Mesenchymal stem cell (in vitro differentiated cells and primary cell): ENCODE measurements at regions not wholly inside any gene's neighbourhood (a gene's known extent, or its start where the extent isn't known, plus 50 kb on each side); places are given as distances from the start of the nearest gene placed in this dataset.

Source experiments
- DNase-seq: peaks from one replicate; pipeline ENCODE4 v3.0.0-alpha.2; 2013
- H2AFZ ChIP-seq: one replicate; pipeline ENCODE4 v1.6.1; 2013; ENCODE audit warnings: low read depth, mild to moderate bottlenecking, control low read depth, inconsistent platforms, low read length, moderate library complexity
- H2AK5ac ChIP-seq: 2 replicates; pipeline ENCODE4 v1.6.1; 2013; ENCODE audit warnings: low read length, moderate library complexity, mild to moderate bottlenecking, inconsistent platforms; ENCODE audit not compliant: severe bottlenecking
- H2BK120ac ChIP-seq: one replicate; pipeline ENCODE4 v1.6.1; 2013; ENCODE audit warnings: low read depth, mild to moderate bottlenecking, inconsistent platforms, low read length, moderate library complexity
- H2BK12ac ChIP-seq, 2 experiments: one replicate each; pipeline ENCODE4 v1.6.1; 2013; ENCODE audit warnings: inconsistent platforms in 2 of 2, low read length in 2 of 2, mild to moderate bottlenecking in 2 of 2, moderate library complexity in 2 of 2, control low read depth in 1 of 2
- H2BK15ac ChIP-seq: one replicate; pipeline ENCODE4 v1.6.1; 2013; ENCODE audit warnings: mild to moderate bottlenecking, low read depth, inconsistent platforms; ENCODE audit not compliant: poor library complexity, severe bottlenecking
- H2BK5ac ChIP-seq: 2 replicates; pipeline ENCODE4 v1.6.1; 2013; ENCODE audit warnings: low read depth, mild to moderate bottlenecking, low read length, control low read depth, inconsistent platforms; ENCODE audit not compliant: poor library complexity, severe bottlenecking
- H3K14ac ChIP-seq, 2 experiments: one replicate each; pipeline ENCODE4 v1.6.1; 2013; ENCODE audit warnings: inconsistent platforms in 2 of 2, low read length in 2 of 2, control low read depth in 1 of 2, mild to moderate bottlenecking in 1 of 2, moderate library complexity in 1 of 2
- H3K18ac ChIP-seq, 2 experiments: one replicate each; pipeline ENCODE4 v1.6.1; 2013; ENCODE audit warnings: inconsistent platforms in 2 of 2, low read length in 2 of 2, control low read depth in 1 of 2, low read depth in 1 of 2, mild to moderate bottlenecking in 1 of 2
- H3K23ac ChIP-seq, 2 experiments: one replicate each; pipeline ENCODE4 v1.6.1; 2013; ENCODE audit warnings: inconsistent platforms in 2 of 2, low read length in 2 of 2, mild to moderate bottlenecking in 2 of 2, moderate library complexity in 2 of 2, control low read depth in 1 of 2
- H3K27ac ChIP-seq: 2 replicates; pipeline ENCODE4 v1.5.1; 2013; ENCODE audit warnings: mild to moderate bottlenecking, moderate library complexity, low read length, control low read depth, inconsistent platforms; ENCODE audit not compliant: poor library complexity, severe bottlenecking
- H3K27me3 ChIP-seq, 2 experiments: 2 replicates each; pipeline versions ENCODE4 v1.6.1 to v1.7.0; 2013; ENCODE audit warnings: low read length in 2 of 2, mild to moderate bottlenecking in 2 of 2, moderate library complexity in 2 of 2, control low read depth in 1 of 2, inconsistent platforms in 1 of 2; ENCODE audit not compliant: control insufficient read depth in 1 of 2, insufficient read depth in 1 of 2
- H3K36me3 ChIP-seq, 2 experiments: 2 replicates each; pipeline versions ENCODE4 v1.6.1 to v1.7.0; 2013; ENCODE audit warnings: low read length in 2 of 2, control low read depth in 1 of 2, inconsistent platforms in 1 of 2, low read depth in 1 of 2, mild to moderate bottlenecking in 1 of 2; ENCODE audit not compliant: insufficient read depth in 2 of 2, control insufficient read depth in 1 of 2
- H3K4ac ChIP-seq, 2 experiments: one replicate each; pipeline ENCODE4 v1.6.1; 2013; ENCODE audit warnings: inconsistent platforms in 2 of 2, low read length in 2 of 2, mild to moderate bottlenecking in 2 of 2, moderate library complexity in 2 of 2, control low read depth in 1 of 2, low read depth in 1 of 2
- H3K4me1 ChIP-seq: 2 replicates; pipeline ENCODE4 v1.6.1; 2013; ENCODE audit warnings: low read depth, low read length, control low read depth; ENCODE audit not compliant: control insufficient read depth, insufficient read depth
- H3K4me2 ChIP-seq: 2 replicates; pipeline ENCODE4 v1.6.1; 2013; ENCODE audit warnings: low read length, mild to moderate bottlenecking, inconsistent platforms; ENCODE audit not compliant: poor library complexity, severe bottlenecking
- H3K4me3 ChIP-seq, 2 experiments: 2 replicates each; pipeline versions ENCODE4 v1.5.1 to v1.7.0; 2013; ENCODE audit warnings: low read length in 2 of 2, mild to moderate bottlenecking in 2 of 2, control low read depth in 1 of 2, low read depth in 1 of 2; ENCODE audit not compliant: insufficient read depth in 1 of 2
- H3K79me1 ChIP-seq: replicated peaks from 2 replicates; pipeline ENCODE4 v1.6.1; 2013; ENCODE audit warnings: mild to moderate bottlenecking, control low read depth, low read length, inconsistent platforms; ENCODE audit not compliant: poor library complexity, severe bottlenecking
- H3K9ac ChIP-seq: 2 replicates; pipeline ENCODE4 v1.7.0; 2013; ENCODE audit warnings: mild to moderate bottlenecking, low read length, moderate library complexity
- H3K9me3 ChIP-seq: 2 replicates; pipeline ENCODE4 v1.7.0; 2013; ENCODE audit warnings: mild to moderate bottlenecking, low read length; ENCODE audit not compliant: control insufficient read depth
- H4K8ac ChIP-seq: one replicate; pipeline ENCODE4 v1.6.1; 2013; ENCODE audit warnings: inconsistent platforms, mild to moderate bottlenecking, low read length, moderate library complexity
- H4K91ac ChIP-seq: one replicate; pipeline ENCODE4 v1.6.1; 2013; ENCODE audit warnings: mild to moderate bottlenecking, low read length, inconsistent platforms
- WGBS: methylation state at CpG from one replicate; pipeline ENCODE4 v1.1.7; 2013; ENCODE audit warnings: mixed read lengths; 5-methylcytosine and 5-hydroxymethylcytosine counted together

DNA sequence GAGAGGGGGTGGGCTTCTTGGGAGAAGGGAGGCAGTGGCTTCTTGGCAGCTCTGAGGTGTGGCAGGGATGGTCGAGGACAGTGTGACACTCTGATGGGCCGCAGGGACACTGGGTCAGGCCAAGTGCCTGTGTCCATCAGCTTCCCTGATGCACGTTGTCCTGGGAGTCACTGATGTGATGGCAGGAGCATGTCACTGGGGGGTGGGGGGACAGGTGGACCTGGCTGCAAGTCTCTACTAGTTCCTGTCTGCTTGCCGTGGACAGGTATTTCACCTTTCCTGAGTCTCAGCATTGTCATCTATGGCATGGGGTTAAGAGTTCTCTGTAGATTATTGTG lies 592.9 kb downstream of the TBC1D22A start:
- Histone ChIP-seq H3K27ac (no peak overlapping the region), H3K4me3 (no peak overlapping the region), H2AFZ (no peak overlapping the region), H3K14ac (no peak overlapping the region), H3K4ac (no peak overlapping the region), H3K27me3 (peaks cover 0 to 39% of the 10 kb centered on the region in 2 experiments), H4K8ac (no peak overlapping the region), H3K4me1 (no peaks in the 10 kb centered on the region), H3K23ac (no peak overlapping the region), H3K4me2 (no peak overlapping the region), H4K91ac (no peak overlapping the region), H3K9me3 (no peaks in the 10 kb centered on the region), H3K18ac (no peak overlapping the region), H3K36me3 (no peaks in the 10 kb centered on the region), H3K9ac (no peak overlapping the region), H2BK120ac (no peak overlapping the region), H3K79me1 (no peaks in the 10 kb centered on the region), H2BK12ac (no peak overlapping the region), H2AK5ac (no peak overlapping the region), H2BK15ac (no peak overlapping the region), H2BK5ac (no peak overlapping the region)
- DNase-seq, result no peak
- 70% methylated on average over 4 of the region's 4 CpGs for WGBS

- H3K4me3 ChIP-seq, result no peak overlapping the region
- H4K91ac ChIP-seq, result no peak overlapping the region
- no peak overlapping the region for H2BK15ac ChIP-seq
- H2AK5ac ChIP-seq, result no peak overlapping the region
- WGBS, result 71% methylated on average over 15 of the region's 16 CpGs
- no peak overlapping the region for H3K27ac ChIP-seq
- no peak overlapping the region for H2BK5ac ChIP-seq
- H3K79me1 ChIP-seq, result no peaks in the 10 kb centered on the region
- H3K4me2 ChIP-seq, result no peak overlapping the region
- H3K9ac ChIP-seq, result no peak overlapping the region
- no peaks in the 10 kb centered on the region for H3K36me3 ChIP-seq
- H2BK12ac ChIP-seq, result no peak overlapping the region
- no peak overlapping the region for H3K18ac ChIP-seq
- H3K27me3 ChIP-seq, result peaks cover 0 to 37% of the 10 kb centered on the region in 2 experiments
- H3K23ac ChIP-seq, result no peak overlapping the region
- no peaks in the 10 kb centered on the region for H3K9me3 ChIP-seq
- H2AFZ ChIP-seq, result no peak overlapping the region
- H3K14ac ChIP-seq, result no peak overlapping the region
- no peak for DNase-seq
- no peak overlapping the region for H2BK120ac ChIP-seq
- no peak overlapping the region for H3K4ac ChIP-seq
- H3K4me1 ChIP-seq, result no peaks in the 10 kb centered on the region
- H4K8ac ChIP-seq, result no peak overlapping the region
These were observed 592.4 kb downstream of the TBC1D22A start for GRCh38 chr22:47354668-47355387.

- Histone ChIP-seq H3K9ac (no peak overlapping the region), H3K79me1 (no peaks in the 10 kb centered on the region), H4K8ac (no peak overlapping the region), H2BK5ac (no peak overlapping the region), H3K36me3 (no peaks in the 10 kb centered on the region), H3K4me1 (no peaks in the 10 kb centered on the region), H3K14ac (no peak overlapping the region), H3K18ac (no peak overlapping the region), H2AK5ac (no peak overlapping the region), H3K27me3 (peaks cover 0 to 23% of the 10 kb centered on the region in 2 experiments), H3K4me3 (no peak overlapping the region), H2BK12ac (no peak overlapping the region), H3K23ac (no peak overlapping the region), H3K9me3 (no peaks in the 10 kb centered on the region), H4K91ac (no peak overlapping the region), H3K4ac (no peak overlapping the region), H2BK15ac (no peak overlapping the region), H3K4me2 (no peak overlapping the region), H3K27ac (no peak overlapping the region), H2AFZ (no peak overlapping the region), H2BK120ac (no peak overlapping the region)
- DNase-seq, result no peak
- 70% methylated on average over 15 of the region's 18 CpGs for WGBS
These were observed 590.7 kb downstream of the TBC1D22A start for GRCh38 chr22:47352920-47353700.

GRCh38 chr22:47351836-47352579 lies 589.6 kb downstream of the TBC1D22A start:
- no peaks in the 10 kb centered on the region for H3K79me1 ChIP-seq
- no peaks in the 10 kb centered on the region for H3K4me1 ChIP-seq
- no peak overlapping the region for H3K27ac ChIP-seq
- H2BK12ac ChIP-seq, result no peak overlapping the region
- H3K4ac ChIP-seq, result no peak overlapping the region
- no peak overlapping the region for H3K9ac ChIP-seq
- no peaks in the 10 kb centered on the region for H3K36me3 ChIP-seq
- WGBS, result 76% methylated on average over 11 of the region's 11 CpGs
- no peak overlapping the region for H3K18ac ChIP-seq
- H4K91ac ChIP-seq, result no peak overlapping the region
- no peak overlapping the region for H3K14ac ChIP-seq
- H3K23ac ChIP-seq, result no peak overlapping the region
- no peak overlapping the region for H2BK120ac ChIP-seq
- H2BK5ac ChIP-seq, result no peak overlapping the region
- H2BK15ac ChIP-seq, result no peak overlapping the region
- no peak overlapping the region for H4K8ac ChIP-seq
- no peaks in the 10 kb centered on the region for H3K9me3 ChIP-seq
- H3K4me2 ChIP-seq, result no peak overlapping the region
- H2AFZ ChIP-seq, result no peak overlapping the region
- DNase-seq, result no peak
- peaks cover 0 to 20% of the 10 kb centered on the region in 2 experiments for H3K27me3 ChIP-seq
- no peak overlapping the region for H2AK5ac ChIP-seq
- no peak overlapping the region for H3K4me3 ChIP-seq
